ENCODE measurements at regions not wholly inside any gene's neighbourhood (a gene's known extent, or its start where the extent isn't known, plus 50 kb on each side); places are given as distances from the start of the nearest gene placed in this dataset.

- TF ChIP-seq, protein P1, sequence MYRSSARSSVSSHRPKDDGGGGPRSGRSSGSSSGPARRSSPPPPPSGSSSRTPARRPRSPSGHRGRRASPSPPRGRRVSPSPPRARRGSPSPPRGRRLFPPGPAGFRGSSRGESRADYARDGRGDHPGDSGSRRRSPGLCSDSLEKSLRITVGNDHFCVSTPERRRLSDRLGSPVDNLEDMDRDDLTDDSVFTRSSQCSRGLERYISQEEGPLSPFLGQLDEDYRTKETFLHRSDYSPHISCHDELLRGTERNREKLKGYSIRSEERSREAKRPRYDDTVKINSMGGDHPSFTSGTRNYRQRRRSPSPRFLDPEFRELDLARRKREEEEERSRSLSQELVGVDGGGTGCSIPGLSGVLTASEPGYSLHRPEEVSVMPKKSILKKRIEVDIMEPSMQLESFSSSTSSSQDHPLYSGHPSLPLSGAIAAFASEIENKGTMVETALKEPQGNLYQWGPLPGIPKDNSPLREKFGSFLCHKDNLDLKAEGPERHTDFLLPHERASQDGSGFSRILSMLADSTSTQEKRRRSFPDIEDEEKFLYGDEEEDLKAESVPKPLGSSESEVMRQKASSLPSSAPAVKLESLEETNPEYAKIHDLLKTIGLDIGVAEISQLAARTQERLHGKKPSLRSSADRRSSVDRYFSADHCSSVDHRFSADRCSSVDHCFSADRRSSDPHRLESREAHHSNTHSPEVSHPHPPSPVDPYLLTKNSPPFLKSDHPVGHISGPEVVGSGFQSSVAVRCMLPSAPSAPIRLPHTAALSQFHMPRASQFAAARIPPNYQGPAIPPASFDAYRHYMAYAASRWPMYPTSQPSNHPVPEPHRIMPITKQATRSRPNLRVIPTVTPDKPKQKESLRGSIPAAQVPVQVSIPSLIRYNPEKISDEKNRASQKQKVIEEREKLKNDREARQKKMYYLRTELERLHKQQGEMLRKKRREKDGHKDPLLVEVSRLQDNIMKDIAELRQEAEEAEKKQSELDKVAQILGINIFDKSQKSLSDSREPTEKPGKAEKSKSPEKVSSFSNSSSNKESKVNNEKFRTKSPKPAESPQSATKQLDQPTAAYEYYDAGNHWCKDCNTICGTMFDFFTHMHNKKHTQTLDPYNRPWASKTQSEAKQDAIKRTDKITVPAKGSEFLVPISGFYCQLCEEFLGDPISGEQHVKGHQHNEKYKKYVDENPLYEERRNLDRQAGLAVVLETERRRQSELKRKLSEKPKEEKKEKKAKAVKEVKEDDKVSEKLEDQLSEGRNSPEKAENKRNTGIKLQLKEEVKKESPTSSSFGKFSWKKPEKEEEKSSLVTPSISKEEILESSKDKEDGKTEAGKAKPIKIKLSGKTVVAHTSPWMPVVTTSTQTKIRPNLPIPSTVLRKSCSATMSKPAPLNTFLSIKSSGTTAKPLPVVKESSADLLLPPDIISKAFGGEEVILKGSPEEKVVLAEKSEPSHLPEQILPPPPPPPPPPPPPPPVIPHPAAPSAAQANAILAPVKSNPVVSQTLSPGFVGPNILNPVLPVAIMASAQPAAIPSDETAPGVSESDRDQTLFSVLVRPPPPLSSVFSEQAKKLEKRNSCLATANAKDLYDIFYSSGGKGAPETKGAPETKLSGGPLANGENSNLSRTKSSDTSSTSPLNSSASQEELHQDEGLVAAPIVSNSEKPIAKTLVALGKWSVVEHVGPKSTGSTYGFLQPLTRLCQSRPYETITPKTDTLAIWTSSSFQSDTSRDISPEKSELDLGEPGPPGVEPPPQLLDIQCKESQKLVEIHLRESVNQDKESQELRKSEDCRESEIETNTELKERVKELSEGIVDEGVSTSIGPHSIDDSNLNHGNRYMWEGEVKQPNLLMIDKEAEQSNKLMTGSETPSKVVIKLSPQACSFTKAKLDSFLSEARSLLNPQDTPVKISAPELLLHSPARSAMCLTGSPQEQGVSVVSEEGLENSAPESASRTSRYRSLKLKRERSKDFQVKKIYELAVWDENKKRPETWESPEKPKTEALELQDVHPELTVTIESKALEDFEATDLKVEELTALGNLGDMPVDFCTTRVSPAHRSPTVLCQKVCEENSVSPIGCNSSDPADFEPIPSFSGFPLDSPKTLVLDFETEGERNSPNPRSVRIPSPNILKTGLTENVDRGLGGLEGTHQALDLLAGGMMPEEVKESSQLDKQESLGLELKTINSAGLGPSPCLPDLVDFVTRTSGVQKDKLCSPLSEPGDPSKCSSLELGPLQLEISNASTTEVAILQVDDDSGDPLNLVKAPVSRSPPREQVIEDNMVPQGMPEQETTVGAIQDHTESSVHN (IDR thresholded peaks at IDR 0.05; ENCODE audit: borderline replicate concordance in 1 of 2, low read depth in 1 of 2), result no peak
- TF ChIP-seq KDM2B (CRISPR knock-in tag; IDR thresholded peaks at IDR 0.05) (no peak), KLF6 (CRISPR knock-in tag; IDR thresholded peaks at IDR 0.05; ENCODE audit: borderline replicate concordance) (no peak), NR0B1 (IDR thresholded peaks at IDR 0.05; ENCODE audit: partially characterized antibody) (no peak), GATAD2B (IDR thresholded peaks at IDR 0.05; ENCODE audit: borderline replicate concordance) (no peak), SFPQ (IDR thresholded peaks at IDR 0.05; ENCODE audit: low read depth, low read length) (no peak), ZNF668 (CRISPR knock-in tag; IDR thresholded peaks at IDR 0.05) (no peak), NR3C1 (CRISPR knock-in tag; IDR thresholded peaks at IDR 0.05) (no peak), DDX20 (tag; IDR thresholded peaks at IDR 0.05; ENCODE audit: low read depth) (no peak), CREBBP (IDR thresholded peaks at IDR 0.05; ENCODE audit: low read depth, low read length) (no peak), ZNF445 (CRISPR knock-in tag; IDR thresholded peaks at IDR 0.05; ENCODE audit: low read depth) (no peak), ZNF384 (IDR thresholded peaks at IDR 0.05; ENCODE audit: low read depth, low read length) (no peak), SMARCA5 (IDR thresholded peaks at IDR 0.05) (no peak), DNMT1 (IDR thresholded peaks at IDR 0.05) (no peak), KHSRP (IDR thresholded peaks at IDR 0.05) (no peak)
Measured at GRCh38 chr17:77571155-77571981, 387.1 kb upstream of the TNRC6C start (continued).
